Endothelial cell of umbilical vein (primary cell): ENCODE measurements at regions not wholly inside any gene's neighbourhood (a gene's known extent, or its start where the extent isn't known, plus 50 kb on each side); places are given as distances from the start of the nearest gene placed in this dataset.

Experiments
- POLR2A ChIP-seq: IDR thresholded peaks from 2 replicates; pipeline ENCODE4 v1.6.1; 2012; ENCODE audit warnings: low read depth, mild to moderate bottlenecking, control low read depth, low read length
- TF ChIP-seq, protein P1 (sequence below): IDR thresholded peaks from 2 replicates; pipeline ENCODE4 v1.6.1; 2011; ENCODE audit not compliant: insufficient read depth, insufficient read length
- TF ChIP-seq, protein P2 (sequence below), 2 donors: IDR thresholded peaks; 1 replicate in 1 of 2; 2 replicates in 1 of 2; pipeline ENCODE4 v1.5.1; 2011; ENCODE audit warnings: low read length in 2 of 2, mild to moderate bottlenecking in 2 of 2, moderate library complexity in 2 of 2, control low read depth in 1 of 2, inconsistent platforms in 1 of 2, low read depth in 1 of 2; ENCODE audit not compliant: insufficient read depth in 1 of 2; ENCODE audit errors: extremely low read depth in 1 of 2

DNA sequence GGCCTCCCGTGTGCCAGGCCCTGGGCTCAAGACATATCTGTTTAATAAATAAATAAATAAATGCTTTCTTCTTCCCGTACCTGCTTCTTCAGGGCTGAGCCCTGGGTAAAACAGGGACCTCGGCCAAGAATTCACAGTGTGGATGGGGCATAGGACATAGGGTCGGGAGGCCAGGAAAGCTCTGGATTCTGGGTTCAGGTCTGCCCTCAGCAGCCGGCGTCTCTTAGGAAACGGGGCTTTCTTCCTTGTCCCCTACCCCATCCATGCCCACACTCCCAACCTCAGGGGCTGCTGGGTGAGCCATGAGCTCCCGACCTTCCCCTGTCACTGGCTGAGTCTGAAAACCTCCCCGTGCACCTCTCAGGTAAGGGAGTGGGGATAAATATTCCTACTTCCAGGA, 55.7 kb upstream of the ALX4 start:
- TF ChIP-seq, protein P1, sequence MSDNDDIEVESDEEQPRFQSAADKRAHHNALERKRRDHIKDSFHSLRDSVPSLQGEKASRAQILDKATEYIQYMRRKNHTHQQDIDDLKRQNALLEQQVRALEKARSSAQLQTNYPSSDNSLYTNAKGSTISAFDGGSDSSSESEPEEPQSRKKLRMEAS: no peak
- TF ChIP-seq, protein P2, sequence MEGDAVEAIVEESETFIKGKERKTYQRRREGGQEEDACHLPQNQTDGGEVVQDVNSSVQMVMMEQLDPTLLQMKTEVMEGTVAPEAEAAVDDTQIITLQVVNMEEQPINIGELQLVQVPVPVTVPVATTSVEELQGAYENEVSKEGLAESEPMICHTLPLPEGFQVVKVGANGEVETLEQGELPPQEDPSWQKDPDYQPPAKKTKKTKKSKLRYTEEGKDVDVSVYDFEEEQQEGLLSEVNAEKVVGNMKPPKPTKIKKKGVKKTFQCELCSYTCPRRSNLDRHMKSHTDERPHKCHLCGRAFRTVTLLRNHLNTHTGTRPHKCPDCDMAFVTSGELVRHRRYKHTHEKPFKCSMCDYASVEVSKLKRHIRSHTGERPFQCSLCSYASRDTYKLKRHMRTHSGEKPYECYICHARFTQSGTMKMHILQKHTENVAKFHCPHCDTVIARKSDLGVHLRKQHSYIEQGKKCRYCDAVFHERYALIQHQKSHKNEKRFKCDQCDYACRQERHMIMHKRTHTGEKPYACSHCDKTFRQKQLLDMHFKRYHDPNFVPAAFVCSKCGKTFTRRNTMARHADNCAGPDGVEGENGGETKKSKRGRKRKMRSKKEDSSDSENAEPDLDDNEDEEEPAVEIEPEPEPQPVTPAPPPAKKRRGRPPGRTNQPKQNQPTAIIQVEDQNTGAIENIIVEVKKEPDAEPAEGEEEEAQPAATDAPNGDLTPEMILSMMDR (IDR thresholded peaks at IDR 0.05; ENCODE audit: extremely low read depth in 1 of 2, insufficient read depth in 1 of 2, low read depth in 1 of 2, low read length in 2 of 2): no peak
- no peak for TF ChIP-seq POLR2A
